ENCODE measurements at regions not wholly inside any gene's neighbourhood (a gene's known extent, or its start where the extent isn't known, plus 50 kb on each side); places are given as distances from the start of the nearest gene placed in this dataset.
A peak's percentile ranks its signal among the peaks of the same experiment; 100 is the strongest.

- ATAC-seq: no peak
- TF ChIP-seq RARB (CRISPR knock-in tag; IDR thresholded peaks at IDR 0.05): no peak
- TF ChIP-seq ZNF8 (CRISPR knock-in tag; IDR thresholded peaks at IDR 0.05): no peak
- no peak for TF ChIP-seq ESRRG (CRISPR knock-in tag; IDR thresholded peaks at IDR 0.05)
- TF ChIP-seq OSR1 (CRISPR knock-in tag; IDR thresholded peaks at IDR 0.05): no peak
- TF ChIP-seq PATZ1 (CRISPR knock-in tag; IDR thresholded peaks at IDR 0.05; ENCODE audit: borderline replicate concordance): no peak
- TF ChIP-seq ZC3H10 (CRISPR knock-in tag; IDR thresholded peaks at IDR 0.05): no peak
- no peak for TF ChIP-seq CSDC2 (CRISPR knock-in tag; IDR thresholded peaks at IDR 0.05)
- TF ChIP-seq ZFP3 (CRISPR knock-in tag; IDR thresholded peaks at IDR 0.05): no peak
- no peak for TF ChIP-seq TOX (CRISPR knock-in tag; IDR thresholded peaks at IDR 0.05; ENCODE audit: borderline replicate concordance)
- no peak for TF ChIP-seq ARNTL (CRISPR knock-in tag; IDR thresholded peaks at IDR 0.05; ENCODE audit: borderline replicate concordance, low read depth)
- no peak for TF ChIP-seq ISL1 (CRISPR knock-in tag; IDR thresholded peaks at IDR 0.05)
- TF ChIP-seq TCF4 (CRISPR knock-in tag; IDR thresholded peaks at IDR 0.05; ENCODE audit: borderline replicate concordance): no peak
- no peak for TF ChIP-seq POU6F1 (CRISPR knock-in tag; IDR thresholded peaks at IDR 0.05; ENCODE audit: borderline replicate concordance, low read depth)
- no peak for TF ChIP-seq CREB5 (CRISPR knock-in tag; IDR thresholded peaks at IDR 0.05; ENCODE audit: low read depth)
- TF ChIP-seq GLIS3 (CRISPR knock-in tag; IDR thresholded peaks at IDR 0.05): no peak
- no peak for TF ChIP-seq PPARA (CRISPR knock-in tag; IDR thresholded peaks at IDR 0.05; ENCODE audit: borderline replicate concordance)
- no peak for TF ChIP-seq ZNF565 (CRISPR knock-in tag; conservative IDR thresholded peaks at IDR 0.05; ENCODE audit: low read depth)
- no peak for TF ChIP-seq ZFP30 (CRISPR knock-in tag; IDR thresholded peaks at IDR 0.05)
- no peak for TF ChIP-seq ZNF70 (CRISPR knock-in tag; IDR thresholded peaks at IDR 0.05)
- no peak for TF ChIP-seq CSRNP3 (CRISPR knock-in tag; IDR thresholded peaks at IDR 0.05)
Measured at GRCh38 chr4:57425610-57426009, 315.4 kb upstream of the IGFBP7 start.

GRCh38 chr4:57424232-57424897, 314.2 kb upstream of the IGFBP7 start:
- peak; percentile 41 for TF ChIP-seq ISL1 (CRISPR knock-in tag; IDR thresholded peaks at IDR 0.05)
- no peak for TF ChIP-seq ARNTL (CRISPR knock-in tag; IDR thresholded peaks at IDR 0.05; ENCODE audit: borderline replicate concordance, low read depth)
- peak; percentile 59; the same call in 2 of the 3 replicates for ATAC-seq

- ATAC-seq: no peak
- TF ChIP-seq PPARA (CRISPR knock-in tag; IDR thresholded peaks at IDR 0.05; ENCODE audit: borderline replicate concordance) (no peak), ISL1 (CRISPR knock-in tag; IDR thresholded peaks at IDR 0.05) (no peak), CSDC2 (CRISPR knock-in tag; IDR thresholded peaks at IDR 0.05) (no peak), ZC3H10 (CRISPR knock-in tag; IDR thresholded peaks at IDR 0.05) (no peak), ZFP3 (CRISPR knock-in tag; IDR thresholded peaks at IDR 0.05) (no peak), CSRNP3 (CRISPR knock-in tag; IDR thresholded peaks at IDR 0.05) (no peak), GLIS3 (CRISPR knock-in tag; IDR thresholded peaks at IDR 0.05) (no peak), TSHZ2 (CRISPR knock-in tag; IDR thresholded peaks at IDR 0.05) (no peak), ESRRG (CRISPR knock-in tag; IDR thresholded peaks at IDR 0.05) (no peak), POU6F1 (CRISPR knock-in tag; IDR thresholded peaks at IDR 0.05; ENCODE audit: borderline replicate concordance, low read depth) (no peak), PATZ1 (CRISPR knock-in tag; IDR thresholded peaks at IDR 0.05; ENCODE audit: borderline replicate concordance) (no peak), BACH2 (CRISPR knock-in tag; IDR thresholded peaks at IDR 0.05; ENCODE audit: borderline replicate concordance) (no peak)
Measured at GRCh38 chr4:57418133-57418532, 307.9 kb upstream of the IGFBP7 start.

All from SK-N-SH treated with all-trans-retinoic acid at 6 μM for 48 hours (cell line).